WTC11 (cell line): ENCODE measurements at regions not wholly inside any gene's neighbourhood (a gene's known extent, or its start where the extent isn't known, plus 50 kb on each side); places are given as distances from the start of the nearest gene placed in this dataset.

Experiments
- EMX1 ChIP-seq: fragments of 250-450 bp; sonication (Bioruptor Pico); IDR thresholded peaks from 2 replicates; pipeline ENCODE4 v1.8.0; 2021; ENCODE audit warnings: mild to moderate bottlenecking
- FOXP1 ChIP-seq: sonication (generic); formaldehyde crosslinking; IDR thresholded peaks from 2 replicates; pipeline ENCODE4 v1.8.0; 2022; ENCODE audit warnings: missing genetic modification reagents, mild to moderate bottlenecking, moderate library complexity, borderline replicate concordance
- KAT7 ChIP-seq: sonication (generic); formaldehyde crosslinking; IDR thresholded peaks from 2 replicates; pipeline ENCODE4 v1.8.1; 2023; ENCODE audit warnings: missing genetic modification reagents, mild to moderate bottlenecking, borderline replicate concordance
- NFYB ChIP-seq: sonication (generic); formaldehyde crosslinking; conservative IDR thresholded peaks from 2 replicates; pipeline ENCODE4 v1.8.0; 2022; ENCODE audit warnings: low read depth, missing genetic modification reagents
- NR1H2 ChIP-seq: sonication (generic); formaldehyde crosslinking; IDR thresholded peaks from 2 replicates; pipeline ENCODE4 v1.9.0; 2021; ENCODE audit warnings: mild to moderate bottlenecking, moderate library complexity, missing genetic modification reagents
- TF ChIP-seq, protein P1 (sequence below): fragments of 200-600 bp; IDR thresholded peaks from 2 replicates; pipeline ENCODE4 v1.8.0; 2022; ENCODE audit warnings: antibody characterized with exemption
- TF ChIP-seq, protein P2 (sequence below): sonication (generic); formaldehyde crosslinking; IDR thresholded peaks from 2 replicates; pipeline ENCODE4 v1.8.0; 2022; ENCODE audit warnings: missing genetic modification reagents
- TF ChIP-seq, protein P3 (sequence below): sonication (generic); formaldehyde crosslinking; IDR thresholded peaks from 2 replicates; pipeline ENCODE4 v1.8.1; 2023; ENCODE audit warnings: mild to moderate bottlenecking, moderate library complexity, missing genetic modification reagents
- TF ChIP-seq, protein P4 (sequence below): sonication (generic); formaldehyde crosslinking; IDR thresholded peaks from 2 replicates; pipeline ENCODE4 v1.8.1; 2022; ENCODE audit warnings: mild to moderate bottlenecking, moderate library complexity, missing genetic modification reagents
- TF ChIP-seq, protein P5 (sequence below): sonication (generic); formaldehyde crosslinking; IDR thresholded peaks from 2 replicates; pipeline ENCODE4 v1.8.0; 2023; ENCODE audit warnings: missing genetic modification reagents
- TF ChIP-seq, protein P6 (sequence below): sonication (generic); formaldehyde crosslinking; IDR thresholded peaks from 2 replicates; pipeline ENCODE4 v1.8.1; 2023; ENCODE audit warnings: mild to moderate bottlenecking, missing genetic modification reagents, moderate library complexity

DNA sequence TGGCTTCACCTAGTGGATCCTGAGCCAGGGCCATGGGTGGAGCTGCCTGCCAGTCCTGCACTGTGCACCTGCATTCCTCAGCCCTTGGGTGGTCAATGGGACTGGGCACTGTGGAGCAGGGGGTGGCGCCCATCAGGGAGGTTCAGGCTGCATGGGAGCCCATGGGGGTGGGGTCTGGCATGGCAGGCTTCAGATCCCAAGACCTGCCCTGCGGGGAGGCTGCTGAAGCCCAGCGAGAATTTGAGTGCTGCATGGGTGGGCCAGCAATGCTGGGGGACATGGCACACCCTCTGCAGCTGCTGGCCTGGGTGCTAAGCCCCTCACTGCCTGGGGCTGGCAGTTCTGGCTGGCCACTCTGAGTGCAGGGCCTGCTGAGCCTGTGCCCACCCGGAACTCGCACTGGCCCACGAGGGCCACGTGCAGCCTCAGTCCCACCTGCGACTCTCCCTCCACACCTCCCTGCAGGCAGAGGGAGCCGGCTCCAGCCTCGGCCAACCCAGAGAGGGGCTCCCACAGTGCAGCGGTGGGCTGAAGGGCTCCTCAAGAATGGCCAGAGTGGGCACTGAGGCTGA lies 270.0 kb downstream of the CENPC start:
- TF ChIP-seq, protein P1, sequence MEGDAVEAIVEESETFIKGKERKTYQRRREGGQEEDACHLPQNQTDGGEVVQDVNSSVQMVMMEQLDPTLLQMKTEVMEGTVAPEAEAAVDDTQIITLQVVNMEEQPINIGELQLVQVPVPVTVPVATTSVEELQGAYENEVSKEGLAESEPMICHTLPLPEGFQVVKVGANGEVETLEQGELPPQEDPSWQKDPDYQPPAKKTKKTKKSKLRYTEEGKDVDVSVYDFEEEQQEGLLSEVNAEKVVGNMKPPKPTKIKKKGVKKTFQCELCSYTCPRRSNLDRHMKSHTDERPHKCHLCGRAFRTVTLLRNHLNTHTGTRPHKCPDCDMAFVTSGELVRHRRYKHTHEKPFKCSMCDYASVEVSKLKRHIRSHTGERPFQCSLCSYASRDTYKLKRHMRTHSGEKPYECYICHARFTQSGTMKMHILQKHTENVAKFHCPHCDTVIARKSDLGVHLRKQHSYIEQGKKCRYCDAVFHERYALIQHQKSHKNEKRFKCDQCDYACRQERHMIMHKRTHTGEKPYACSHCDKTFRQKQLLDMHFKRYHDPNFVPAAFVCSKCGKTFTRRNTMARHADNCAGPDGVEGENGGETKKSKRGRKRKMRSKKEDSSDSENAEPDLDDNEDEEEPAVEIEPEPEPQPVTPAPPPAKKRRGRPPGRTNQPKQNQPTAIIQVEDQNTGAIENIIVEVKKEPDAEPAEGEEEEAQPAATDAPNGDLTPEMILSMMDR, result no peak
- TF ChIP-seq, protein P2, sequence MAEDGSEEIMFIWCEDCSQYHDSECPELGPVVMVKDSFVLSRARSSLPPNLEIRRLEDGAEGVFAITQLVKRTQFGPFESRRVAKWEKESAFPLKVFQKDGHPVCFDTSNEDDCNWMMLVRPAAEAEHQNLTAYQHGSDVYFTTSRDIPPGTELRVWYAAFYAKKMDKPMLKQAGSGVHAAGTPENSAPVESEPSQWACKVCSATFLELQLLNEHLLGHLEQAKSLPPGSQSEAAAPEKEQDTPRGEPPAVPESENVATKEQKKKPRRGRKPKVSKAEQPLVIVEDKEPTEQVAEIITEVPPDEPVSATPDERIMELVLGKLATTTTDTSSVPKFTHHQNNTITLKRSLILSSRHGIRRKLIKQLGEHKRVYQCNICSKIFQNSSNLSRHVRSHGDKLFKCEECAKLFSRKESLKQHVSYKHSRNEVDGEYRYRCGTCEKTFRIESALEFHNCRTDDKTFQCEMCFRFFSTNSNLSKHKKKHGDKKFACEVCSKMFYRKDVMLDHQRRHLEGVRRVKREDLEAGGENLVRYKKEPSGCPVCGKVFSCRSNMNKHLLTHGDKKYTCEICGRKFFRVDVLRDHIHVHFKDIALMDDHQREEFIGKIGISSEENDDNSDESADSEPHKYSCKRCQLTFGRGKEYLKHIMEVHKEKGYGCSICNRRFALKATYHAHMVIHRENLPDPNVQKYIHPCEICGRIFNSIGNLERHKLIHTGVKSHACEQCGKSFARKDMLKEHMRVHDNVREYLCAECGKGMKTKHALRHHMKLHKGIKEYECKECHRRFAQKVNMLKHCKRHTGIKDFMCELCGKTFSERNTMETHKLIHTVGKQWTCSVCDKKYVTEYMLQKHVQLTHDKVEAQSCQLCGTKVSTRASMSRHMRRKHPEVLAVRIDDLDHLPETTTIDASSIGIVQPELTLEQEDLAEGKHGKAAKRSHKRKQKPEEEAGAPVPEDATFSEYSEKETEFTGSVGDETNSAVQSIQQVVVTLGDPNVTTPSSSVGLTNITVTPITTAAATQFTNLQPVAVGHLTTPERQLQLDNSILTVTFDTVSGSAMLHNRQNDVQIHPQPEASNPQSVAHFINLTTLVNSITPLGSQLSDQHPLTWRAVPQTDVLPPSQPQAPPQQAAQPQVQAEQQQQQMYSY, result no peak
- TF ChIP-seq, protein P3, sequence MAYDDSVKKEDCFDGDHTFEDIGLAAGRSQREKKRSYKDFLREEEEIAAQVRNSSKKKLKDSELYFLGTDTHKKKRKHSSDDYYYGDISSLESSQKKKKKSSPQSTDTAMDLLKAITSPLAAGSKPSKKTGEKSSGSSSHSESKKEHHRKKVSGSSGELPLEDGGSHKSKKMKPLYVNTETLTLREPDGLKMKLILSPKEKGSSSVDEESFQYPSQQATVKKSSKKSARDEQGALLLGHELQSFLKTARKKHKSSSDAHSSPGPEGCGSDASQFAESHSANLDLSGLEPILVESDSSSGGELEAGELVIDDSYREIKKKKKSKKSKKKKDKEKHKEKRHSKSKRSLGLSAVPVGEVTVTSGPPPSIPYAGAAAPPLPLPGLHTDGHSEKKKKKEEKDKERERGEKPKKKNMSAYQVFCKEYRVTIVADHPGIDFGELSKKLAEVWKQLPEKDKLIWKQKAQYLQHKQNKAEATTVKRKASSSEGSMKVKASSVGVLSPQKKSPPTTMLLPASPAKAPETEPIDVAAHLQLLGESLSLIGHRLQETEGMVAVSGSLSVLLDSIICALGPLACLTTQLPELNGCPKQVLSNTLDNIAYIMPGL (CRISPR knock-in tag), result no peak
- no peak for TF ChIP-seq KAT7
- TF ChIP-seq, protein P4, sequence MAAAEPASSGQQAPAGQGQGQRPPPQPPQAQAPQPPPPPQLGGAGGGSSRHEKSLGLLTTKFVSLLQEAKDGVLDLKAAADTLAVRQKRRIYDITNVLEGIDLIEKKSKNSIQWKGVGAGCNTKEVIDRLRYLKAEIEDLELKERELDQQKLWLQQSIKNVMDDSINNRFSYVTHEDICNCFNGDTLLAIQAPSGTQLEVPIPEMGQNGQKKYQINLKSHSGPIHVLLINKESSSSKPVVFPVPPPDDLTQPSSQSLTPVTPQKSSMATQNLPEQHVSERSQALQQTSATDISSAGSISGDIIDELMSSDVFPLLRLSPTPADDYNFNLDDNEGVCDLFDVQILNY, result no peak
- TF ChIP-seq, protein P5, sequence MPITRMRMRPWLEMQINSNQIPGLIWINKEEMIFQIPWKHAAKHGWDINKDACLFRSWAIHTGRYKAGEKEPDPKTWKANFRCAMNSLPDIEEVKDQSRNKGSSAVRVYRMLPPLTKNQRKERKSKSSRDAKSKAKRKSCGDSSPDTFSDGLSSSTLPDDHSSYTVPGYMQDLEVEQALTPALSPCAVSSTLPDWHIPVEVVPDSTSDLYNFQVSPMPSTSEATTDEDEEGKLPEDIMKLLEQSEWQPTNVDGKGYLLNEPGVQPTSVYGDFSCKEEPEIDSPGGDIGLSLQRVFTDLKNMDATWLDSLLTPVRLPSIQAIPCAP (CRISPR knock-in tag), result no peak
- no peak for TF ChIP-seq FOXP1
- no peak for TF ChIP-seq NFYB (CRISPR knock-in tag)
- TF ChIP-seq NR1H2 (CRISPR knock-in tag), result no peak
- no peak for TF ChIP-seq EMX1 (CRISPR knock-in tag)
- TF ChIP-seq, protein P6, sequence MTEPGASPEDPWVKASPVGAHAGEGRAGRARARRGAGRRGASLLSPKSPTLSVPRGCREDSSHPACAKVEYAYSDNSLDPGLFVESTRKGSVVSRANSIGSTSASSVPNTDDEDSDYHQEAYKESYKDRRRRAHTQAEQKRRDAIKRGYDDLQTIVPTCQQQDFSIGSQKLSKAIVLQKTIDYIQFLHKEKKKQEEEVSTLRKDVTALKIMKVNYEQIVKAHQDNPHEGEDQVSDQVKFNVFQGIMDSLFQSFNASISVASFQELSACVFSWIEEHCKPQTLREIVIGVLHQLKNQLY (CRISPR knock-in tag), result no peak
